ENCODE measurements at regions not wholly inside any gene's neighbourhood (a gene's known extent, or its start where the extent isn't known, plus 50 kb on each side); places are given as distances from the start of the nearest gene placed in this dataset.

DNA sequence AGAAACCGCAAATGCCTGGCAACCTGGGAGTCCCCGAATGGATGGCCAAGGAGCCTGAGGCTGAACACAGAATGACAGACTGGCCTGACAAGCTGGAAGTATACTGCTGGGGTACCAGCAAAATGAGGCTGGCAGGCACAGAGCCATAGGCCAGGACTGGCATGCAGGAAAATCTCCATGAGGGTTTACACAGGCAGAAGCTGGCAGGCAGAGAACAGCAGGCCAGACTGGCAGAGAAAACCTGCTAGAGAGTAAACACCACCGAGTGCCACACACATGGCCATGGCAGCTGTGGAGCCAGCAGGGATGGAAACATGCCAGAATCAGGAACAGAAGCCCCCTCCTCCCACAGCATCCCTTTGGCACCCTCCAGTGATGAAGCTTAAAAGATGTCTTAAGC, 63.4 kb downstream of the CRPPA start:
- H3K4me3 ChIP-seq (ENCODE audit: low read depth, low read length): no peak overlapping the region
- in situ Hi-C loops (cut with HindIII; ENCODE audit: low sequenced_read_pairs): no loop called here
- TF ChIP-seq, protein P1, sequence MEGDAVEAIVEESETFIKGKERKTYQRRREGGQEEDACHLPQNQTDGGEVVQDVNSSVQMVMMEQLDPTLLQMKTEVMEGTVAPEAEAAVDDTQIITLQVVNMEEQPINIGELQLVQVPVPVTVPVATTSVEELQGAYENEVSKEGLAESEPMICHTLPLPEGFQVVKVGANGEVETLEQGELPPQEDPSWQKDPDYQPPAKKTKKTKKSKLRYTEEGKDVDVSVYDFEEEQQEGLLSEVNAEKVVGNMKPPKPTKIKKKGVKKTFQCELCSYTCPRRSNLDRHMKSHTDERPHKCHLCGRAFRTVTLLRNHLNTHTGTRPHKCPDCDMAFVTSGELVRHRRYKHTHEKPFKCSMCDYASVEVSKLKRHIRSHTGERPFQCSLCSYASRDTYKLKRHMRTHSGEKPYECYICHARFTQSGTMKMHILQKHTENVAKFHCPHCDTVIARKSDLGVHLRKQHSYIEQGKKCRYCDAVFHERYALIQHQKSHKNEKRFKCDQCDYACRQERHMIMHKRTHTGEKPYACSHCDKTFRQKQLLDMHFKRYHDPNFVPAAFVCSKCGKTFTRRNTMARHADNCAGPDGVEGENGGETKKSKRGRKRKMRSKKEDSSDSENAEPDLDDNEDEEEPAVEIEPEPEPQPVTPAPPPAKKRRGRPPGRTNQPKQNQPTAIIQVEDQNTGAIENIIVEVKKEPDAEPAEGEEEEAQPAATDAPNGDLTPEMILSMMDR (IDR thresholded peaks at IDR 0.05; ENCODE audit: low read depth, low read length, missing control alignments): no peak
- no peak for DNase-seq (ENCODE audit: low read depth)

DNA sequence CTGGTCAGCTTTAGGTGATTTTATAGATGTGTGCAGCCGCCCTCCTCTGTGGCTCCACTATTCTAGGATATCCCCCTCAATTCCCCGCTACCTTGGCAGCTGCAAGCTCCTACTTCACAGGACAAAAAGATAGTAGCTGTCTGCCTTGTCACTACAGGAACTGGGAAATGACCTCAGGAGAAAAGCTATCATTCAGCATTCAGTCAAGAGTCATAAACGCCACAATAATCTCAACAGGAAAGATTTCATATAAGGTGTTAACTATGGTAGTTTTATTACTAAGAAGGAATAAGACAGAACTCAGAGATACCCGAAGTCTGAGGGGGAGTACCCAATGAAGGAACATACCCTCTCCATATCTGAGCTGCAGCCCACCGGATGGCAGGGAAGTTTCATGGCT, 63.9 kb downstream of the CRPPA start:
- TF ChIP-seq, protein P1 (IDR thresholded peaks at IDR 0.05; ENCODE audit: low read depth, low read length, missing control alignments): no peak
- DNase-seq (ENCODE audit: low read depth): no peak
- no peak overlapping the region for H3K4me3 ChIP-seq (ENCODE audit: low read depth, low read length)
- in situ Hi-C loops (cut with HindIII; ENCODE audit: low sequenced_read_pairs): no loop called here

DNA sequence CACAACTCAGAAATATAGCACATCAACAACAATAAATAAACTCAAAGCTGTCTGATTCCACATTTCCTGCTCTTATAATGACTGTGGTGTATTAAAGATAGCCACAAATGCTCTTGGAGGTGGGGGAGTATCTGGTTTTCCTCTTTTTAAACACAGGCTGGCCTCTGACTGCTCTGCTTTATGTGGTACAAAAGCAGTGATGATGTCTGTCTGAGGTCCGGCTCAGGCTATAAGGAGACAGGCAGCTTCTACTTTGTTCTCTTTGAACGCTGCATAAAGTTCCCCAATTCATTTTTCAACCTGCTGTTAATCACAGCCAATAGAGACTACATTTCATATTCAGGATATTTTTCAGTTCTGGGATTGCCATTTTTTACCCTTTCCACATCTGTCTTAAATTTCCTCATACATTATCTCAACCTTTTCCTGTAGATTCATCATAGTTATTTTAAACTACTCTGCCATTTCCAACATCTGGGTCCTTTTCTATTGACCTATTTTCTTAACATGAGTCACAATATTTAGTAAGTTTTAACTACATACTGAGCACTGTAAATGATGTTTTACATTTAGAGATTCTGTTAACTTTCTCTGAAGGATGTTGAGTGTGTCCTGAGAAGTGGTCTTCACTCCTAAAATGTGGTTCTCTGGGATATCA, 64.9 kb downstream of the CRPPA start:
- H3K4me3 ChIP-seq (ENCODE audit: low read depth, low read length): no peak overlapping the region
- no peak for DNase-seq (ENCODE audit: low read depth)
- TF ChIP-seq, protein P1 (IDR thresholded peaks at IDR 0.05; ENCODE audit: low read depth, low read length, missing control alignments): no peak
- in situ Hi-C loops (cut with HindIII; ENCODE audit: low sequenced_read_pairs): no loop called here

DNA sequence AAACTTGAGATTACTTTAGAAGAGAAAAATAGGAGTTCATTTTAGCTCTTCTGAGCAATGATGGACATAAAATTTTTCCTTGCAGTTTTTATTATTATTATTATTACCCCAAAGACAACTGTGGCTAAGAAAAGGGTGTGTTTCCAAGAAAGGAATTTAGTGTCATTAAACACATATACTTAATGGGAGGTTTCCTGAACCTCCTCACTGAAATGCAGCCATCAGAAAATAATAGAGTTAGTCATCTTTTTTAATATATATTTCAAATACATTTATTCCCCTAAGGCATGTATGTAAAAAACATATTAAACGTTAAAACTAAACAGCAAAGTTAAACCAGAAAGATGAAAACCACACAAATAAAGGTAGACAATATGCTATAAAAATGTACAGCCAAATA, 66.8 kb downstream of the CRPPA start:
- DNase-seq (ENCODE audit: low read depth): no peak
- H3K4me3 ChIP-seq (ENCODE audit: low read depth, low read length): no peak overlapping the region
- TF ChIP-seq, protein P1 (IDR thresholded peaks at IDR 0.05; ENCODE audit: low read depth, low read length, missing control alignments): no peak
- in situ Hi-C loops (cut with HindIII; ENCODE audit: low sequenced_read_pairs): no loop called here

DNA sequence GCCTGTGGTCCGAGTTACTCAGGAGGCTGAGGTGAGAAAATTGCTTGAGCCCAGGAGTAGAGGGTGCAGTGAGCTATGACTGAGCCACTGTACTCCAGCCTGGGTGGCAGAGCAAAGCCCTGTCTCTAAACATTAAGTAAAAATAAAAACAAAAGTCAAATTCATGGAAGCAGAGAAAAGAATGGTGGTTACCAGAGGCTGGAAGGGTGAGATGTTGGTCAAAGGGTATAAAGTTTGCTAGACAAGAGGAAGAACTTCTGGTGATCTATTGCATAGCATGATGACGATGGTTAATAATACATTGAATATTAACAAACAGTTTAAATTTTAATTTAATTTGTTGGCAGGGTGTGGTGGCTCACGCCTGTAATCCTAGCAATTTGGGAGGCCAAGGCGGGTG, 68.1 kb downstream of the CRPPA start:
- H3K4me3 ChIP-seq (ENCODE audit: low read depth, low read length): no peak overlapping the region
- in situ Hi-C loops (cut with HindIII; ENCODE audit: low sequenced_read_pairs): no loop called here
- DNase-seq (ENCODE audit: low read depth): no peak
- TF ChIP-seq, protein P1 (IDR thresholded peaks at IDR 0.05; ENCODE audit: low read depth, low read length, missing control alignments): no peak

DNA sequence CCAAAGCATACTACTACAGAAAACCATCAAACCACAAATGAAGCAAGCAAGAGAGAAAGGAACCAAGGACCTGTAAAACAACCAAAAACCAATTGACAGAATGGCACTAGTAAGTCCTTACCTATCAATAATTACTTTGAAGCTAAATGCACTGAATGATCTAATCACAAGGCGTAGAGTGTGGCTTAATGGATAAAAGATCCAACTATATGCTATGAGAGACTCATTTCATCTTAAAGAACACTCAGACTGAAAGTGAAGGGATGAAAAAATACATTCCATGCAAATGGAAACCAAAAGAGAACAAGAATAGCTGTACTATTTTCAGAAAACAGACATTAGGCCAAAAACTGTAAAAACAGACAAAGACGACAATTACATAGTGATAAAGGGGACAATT, 70.7 kb downstream of the CRPPA start:
- H3K4me3 ChIP-seq (ENCODE audit: low read depth, low read length): no peak overlapping the region
- in situ Hi-C loops (cut with HindIII; ENCODE audit: low sequenced_read_pairs): no loop called here
- TF ChIP-seq, protein P1 (IDR thresholded peaks at IDR 0.05; ENCODE audit: low read depth, low read length, missing control alignments): no peak
- DNase-seq (ENCODE audit: low read depth): no peak

All from astrocyte of the cerebellum (primary cell).